Psoas muscle (tissue), 7 donors: ENCODE measurements at regions not wholly inside any gene's neighbourhood (a gene's known extent, or its start where the extent isn't known, plus 50 kb on each side); places are given as distances from the start of the nearest gene placed in this dataset.
"Not testable (repeated sequence)": the region's sequence is repeated elsewhere in the genome, so short reads cannot be mapped to it uniquely, and the experiment has no call there.

ENCODE experiments used
- ATAC-seq, 4 donors: fragments of 200-7000 bp; cut with Tn5 transposase; one replicate each; pipeline ENCODE4 v1.9.1; 2020; ENCODE audit warnings: moderate library complexity in 3 of 4, mild to moderate bottlenecking in 2 of 4
- DNase-seq, 2 donors: peaks; one replicate each; pipeline ENCODE4 v3.0.0-alpha.2; 2020
- H3K27ac ChIP-seq: fragments of 200-600 bp; one replicate; pipeline ENCODE4 v1.8.0; 2022
- H3K27me3 ChIP-seq, 3 donors: fragments of 200-600 bp in 1 of 3; one replicate each; pipeline versions ENCODE4 v1.6.1 to v1.8.0; 2013 to 2022; ENCODE audit warnings: low read length in 2 of 3, mild to moderate bottlenecking in 2 of 3, moderate library complexity in 1 of 3; ENCODE audit not compliant: insufficient read depth in 3 of 3
- H3K36me3 ChIP-seq, 2 donors: fragments of 200-600 bp in 1 of 2; one replicate each; pipeline versions ENCODE4 v1.6.1 to v1.8.0; 2013 to 2022; ENCODE audit warnings: low read depth in 1 of 2, mild to moderate bottlenecking in 1 of 2, moderate library complexity in 1 of 2; ENCODE audit not compliant: insufficient read depth in 1 of 2
- H3K4me1 ChIP-seq: fragments of 200-600 bp; one replicate; pipeline ENCODE4 v1.8.0; 2022
- H3K4me3 ChIP-seq: fragments of 200-600 bp; one replicate; pipeline ENCODE4 v1.8.0; 2022; ENCODE audit warnings: mild to moderate bottlenecking
- H3K9me3 ChIP-seq: fragments of 200-600 bp; one replicate; pipeline ENCODE4 v1.8.0; 2022
- CTCF ChIP-seq: fragments of 200-600 bp; IDR thresholded peaks from one replicate; pipeline ENCODE4 v1.8.0; 2022; ENCODE audit warnings: antibody characterized with exemption
- WGBS, 3 donors: extraction: QIAGEN DNeasy Blood & Tissue Kit; methylation state at CpG; one replicate each; pipeline versions ENCODE4 v1.1.6 to v1.1.7; 2013; 5-methylcytosine and 5-hydroxymethylcytosine counted together
- intact Hi-C, 2 donors: fragments of 100-400 bp; cut with DNase I; formaldehyde crosslinking; loops; one replicate each; pipeline versions ENCODE4 v1.11.0 to v1.14.2; 2022
- donor health status: healthy with polysubstance abuse.
- donor health status: DM: no; HTN: no; CAD: no; lungs with moderate emphysema.
- donor health status: Bipolar disorder and iron deficiency.
- donor health status: healthy.
- donor health status: DM: yes; HTN: yes; CAD: no.
- donor health status: DM: no; HTN: no; CAD: no.
- donor health status: DM: yes; HTN: yes; CAD: no.

DNA sequence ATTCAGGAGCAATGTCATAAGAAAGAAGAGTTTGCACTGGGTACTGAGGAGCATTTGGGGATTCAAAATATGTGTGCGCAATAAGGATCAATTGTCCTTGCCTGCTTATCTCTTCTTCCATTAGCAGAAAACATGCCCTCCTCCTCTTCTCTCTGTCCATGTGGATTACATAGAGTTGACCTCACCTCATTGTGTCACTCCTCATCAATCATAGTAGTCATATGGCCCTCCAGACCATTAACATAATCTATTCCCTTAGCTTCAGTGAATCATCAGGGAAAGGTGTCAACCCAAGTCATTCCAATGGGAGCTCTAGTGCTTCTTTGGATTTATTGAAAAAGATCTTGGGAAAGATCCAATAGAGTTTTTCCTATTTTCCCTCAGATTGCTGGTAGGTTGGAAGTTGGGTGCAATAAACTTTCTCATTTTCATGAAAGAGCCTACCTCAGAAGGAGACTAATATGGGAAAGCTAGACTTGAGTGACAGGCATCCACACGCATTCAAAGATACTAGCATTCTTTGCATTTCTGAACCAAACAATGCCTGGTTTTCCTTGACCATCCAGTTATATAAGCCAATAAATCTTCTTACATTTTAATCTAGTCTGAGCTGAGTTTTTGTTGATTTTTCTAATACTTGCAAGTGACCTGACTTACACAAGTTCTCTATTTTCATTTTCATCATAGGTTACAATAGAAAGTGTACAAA, 71.5 kb upstream of the FAM13C start:
- no peaks in the 10 kb centered on the region for H3K27me3 ChIP-seq
- TF ChIP-seq CTCF, result no peak
- no peaks in the 10 kb centered on the region for H3K4me1 ChIP-seq
- no peaks in the 10 kb centered on the region for H3K36me3 ChIP-seq
- no peaks in the 10 kb centered on the region for H3K9me3 ChIP-seq
- H3K27ac ChIP-seq, result no peak overlapping the region
- H3K4me3 ChIP-seq, result no peak overlapping the region
- DNase-seq, result no peak
- no peak for ATAC-seq
- intact Hi-C loops, result no loop called here
- WGBS, 3 donors, result 96 to 99% (median 97%) methylated on average over 2 of the region's 2 CpGs

- 80 to 94% (median 88%) methylated on average over 3 of the region's 3 CpGs for WGBS, 3 donors
- ATAC-seq, result no peak
- Histone ChIP-seq H3K9me3 (no peaks in the 10 kb centered on the region), H3K36me3 (no peaks in the 10 kb centered on the region), H3K27me3 (no peaks in the 10 kb centered on the region), H3K27ac (no peak overlapping the region), H3K4me1 (no peaks in the 10 kb centered on the region), H3K4me3 (no peak overlapping the region)
- intact Hi-C loops, result no loop called here
- TF ChIP-seq CTCF, result no peak
- no peak for DNase-seq
Observed at GRCh38 chr10:59432207-59432900, 70.0 kb upstream of the FAM13C start.

GRCh38 chr10:59413795-59414194, 51.4 kb upstream of the FAM13C start:
- H3K4me1 ChIP-seq, H3K36me3 ChIP-seq, H3K27ac ChIP-seq, H3K9me3 ChIP-seq, intact Hi-C loops, H3K27me3 ChIP-seq, ATAC-seq, H3K4me3 ChIP-seq, DNase-seq: not testable (repeated sequence)
- 56 to 65% (median 60%) methylated on average over 5 of the region's 5 CpGs for whole genome bisulfite sequencing, 3 donors
